MM.1S (cell line): ENCODE measurements at regions not wholly inside any gene's neighbourhood (a gene's known extent, or its start where the extent isn't known, plus 50 kb on each side); places are given as distances from the start of the nearest gene placed in this dataset.

Experiments
- CTCF ChIP-seq: fragments of 300-600 bp; sonication (generic); IDR thresholded peaks from 2 replicates; pipeline ENCODE4 v1.5.1; 2016; ENCODE audit warnings: antibody characterized with exemption, low read length, mixed read lengths
- EZH2 ChIP-seq: fragments of 300-600 bp; sonication (generic); optimal IDR thresholded peaks from 2 replicates; pipeline ENCODE3; 2017; ENCODE audit warnings: low read depth, mild to moderate bottlenecking, antibody characterized with exemption, low read length, mixed read lengths
- EZH2phosphoT487 ChIP-seq: fragments of 300-600 bp; sonication (generic); IDR thresholded peaks from 2 replicates; pipeline ENCODE4 v1.6.1; 2018; ENCODE audit warnings: antibody characterized with exemption, low read length

- no peak for TF ChIP-seq CTCF
- TF ChIP-seq EZH2: no peak
- TF ChIP-seq EZH2phosphoT487: no peak
These were observed 447.2 kb upstream of the DPH6 start for GRCh38 chr15:35993196-35993595.
